Kidney (tissue), 13 donors: ENCODE measurements at regions not wholly inside any gene's neighbourhood (a gene's known extent, or its start where the extent isn't known, plus 50 kb on each side); places are given as distances from the start of the nearest gene placed in this dataset.

Experiments
- DNase-seq, 5 donors: peaks; one replicate each; pipeline ENCODE4 v3.0.0-alpha.2; 2013 to 2020
- FAIRE-seq: peaks from 2 replicates; lab custom pipeline; 2012; peaks lifted over from hg19 to GRCh38; lab: Jason Lieb, UNC
- H3K27ac ChIP-seq, 2 donors: one replicate each; pipeline ENCODE4 v1.7.0; 2013; ENCODE audit warnings: low read depth in 2 of 2, low read length in 2 of 2, inconsistent platforms in 1 of 2
- H3K27me3 ChIP-seq: one replicate; pipeline ENCODE4 v1.7.1; 2013; ENCODE audit warnings: low read length, inconsistent platforms; ENCODE audit not compliant: control insufficient read depth, insufficient read depth
- H3K36me3 ChIP-seq, 3 donors: one replicate each; pipeline versions ENCODE4 v1.7.0 to v1.7.1; 2013; ENCODE audit warnings: low read length in 3 of 3, control low read depth in 1 of 3, inconsistent platforms in 1 of 3; ENCODE audit not compliant: insufficient read depth in 3 of 3, control insufficient read depth in 2 of 3
- H3K4me1 ChIP-seq, 3 donors: one replicate each; pipeline versions ENCODE4 v1.7.0 to v1.7.1; 2013; ENCODE audit warnings: low read length in 3 of 3, inconsistent platforms in 1 of 3, low read depth in 1 of 3; ENCODE audit not compliant: control insufficient read depth in 2 of 3, insufficient read depth in 2 of 3
- H3K4me3 ChIP-seq, 3 donors: one replicate each; pipeline versions ENCODE4 v1.7.0 to v1.8.1; 2013; ENCODE audit warnings: low read length in 3 of 3, control low read depth in 1 of 3, inconsistent platforms in 1 of 3
- H3K9ac ChIP-seq, 3 donors: one replicate each; pipeline versions ENCODE4 v1.7.0 to v1.7.1; 2013; ENCODE audit warnings: low read length in 3 of 3, control low read depth in 1 of 3, inconsistent platforms in 1 of 3
- H3K9me3 ChIP-seq, 3 donors: one replicate each; pipeline versions ENCODE4 v1.7.0 to v1.7.1; 2013; ENCODE audit warnings: low read length in 3 of 3, control low read depth in 1 of 3, inconsistent platforms in 1 of 3; ENCODE audit not compliant: control insufficient read depth in 2 of 3, insufficient read depth in 1 of 3
- CTCF ChIP-seq: IDR thresholded peaks from 3 replicates; pipeline ENCODE4 v1.5.1; 2012; ENCODE audit warnings: mild to moderate bottlenecking, moderate library complexity, borderline replicate concordance; ENCODE audit not compliant: insufficient read depth; ENCODE audit errors: extremely low read depth
- intact Hi-C: fragments of 100-400 bp; cut with DNase I; formaldehyde crosslinking; loops from one replicate; pipeline ENCODE4 v1.11.1; 2022
- donor health status: control.
- donor health status: control.
- donor health status: control.
- donor health status: control.
- donor health status: control.
- donor health status: DM: yes; HTN: yes; CAD: no.
- donor health status: Normal renal cell carcinoma (clear cell type).

GRCh38 chr12:58465418-58465817 lies 454.9 kb downstream of the LRIG3 start:
- H3K9me3 ChIP-seq: no peaks in the 10 kb centered on the region
- H3K36me3 ChIP-seq: no peaks in the 10 kb centered on the region
- no peaks in the 10 kb centered on the region for H3K4me1 ChIP-seq
- TF ChIP-seq CTCF: no peak
- no peak for FAIRE-seq
- no peak overlapping the region for H3K9ac ChIP-seq
- no peak for DNase-seq
- no peak overlapping the region for H3K4me3 ChIP-seq
- no peak overlapping the region for H3K27ac ChIP-seq
- intact Hi-C loops: no loop called here
- no peaks in the 10 kb centered on the region for H3K27me3 ChIP-seq

GRCh38 chr12:58470266-58471010 lies 449.9 kb downstream of the LRIG3 start:
- no peak for DNase-seq
- H3K27me3 ChIP-seq: no peaks in the 10 kb centered on the region
- no peak overlapping the region for H3K4me3 ChIP-seq
- intact Hi-C loops: no loop called here
- no peak overlapping the region for H3K9ac ChIP-seq
- no peak for TF ChIP-seq CTCF
- no peaks in the 10 kb centered on the region for H3K9me3 ChIP-seq
- FAIRE-seq: no peak
- H3K4me1 ChIP-seq: no peaks in the 10 kb centered on the region
- no peak overlapping the region for H3K27ac ChIP-seq
- H3K36me3 ChIP-seq: no peaks in the 10 kb centered on the region

GRCh38 chr12:58479401-58479800 lies 440.9 kb downstream of the LRIG3 start:
- Histone ChIP-seq H3K27me3 (no peaks in the 10 kb centered on the region), H3K4me1 (no peaks in the 10 kb centered on the region), H3K9ac (no peak overlapping the region), H3K4me3 (no peak overlapping the region), H3K27ac (no peak overlapping the region), H3K9me3 (no peaks in the 10 kb centered on the region), H3K36me3 (no peaks in the 10 kb centered on the region)
- DNase-seq (no peak), FAIRE-seq (no peak)
- intact Hi-C loops: no loop called here
- no peak for TF ChIP-seq CTCF

GRCh38 chr12:58481811-58482210 lies 438.5 kb downstream of the LRIG3 start:
- Histone ChIP-seq H3K9ac (no peak overlapping the region), H3K4me1 (no peaks in the 10 kb centered on the region), H3K27me3 (no peaks in the 10 kb centered on the region), H3K27ac (no peak overlapping the region), H3K9me3 (no peaks in the 10 kb centered on the region), H3K36me3 (no peaks in the 10 kb centered on the region), H3K4me3 (no peak overlapping the region)
- no peak for FAIRE-seq
- intact Hi-C loops: no loop called here
- no peak for DNase-seq
- TF ChIP-seq CTCF: no peak
